ENCODE measurements at regions not wholly inside any gene's neighbourhood (a gene's known extent, or its start where the extent isn't known, plus 50 kb on each side); places are given as distances from the start of the nearest gene placed in this dataset.

- no peaks in the 10 kb centered on the region for H3K36me3 ChIP-seq
- TF ChIP-seq CTCF (IDR thresholded peaks at IDR 0.05) (no peak), POLR2A (IDR thresholded peaks at IDR 0.05) (no peak)
- no peaks in the 10 kb centered on the region for H3K27me3 ChIP-seq
- H3K27ac ChIP-seq, result no peak overlapping the region
- peaks cover 8% of the 10 kb centered on the region for H3K9me3 ChIP-seq
- intact Hi-C loops (cut with DNase I), result no loop called here
- no peak overlapping the region for H3K4me3 ChIP-seq (replicated peaks in 1 of 3)
- H3K4me1 ChIP-seq, result no peaks in the 10 kb centered on the region
- 46% methylated on average over 1 of the region's 1 CpG for WGBS, 2 donors
- DNase-seq, result no peak
These were observed 382.6 kb upstream of the CDH2 start for GRCh38 chr18:28559511-28559910.

DNA sequence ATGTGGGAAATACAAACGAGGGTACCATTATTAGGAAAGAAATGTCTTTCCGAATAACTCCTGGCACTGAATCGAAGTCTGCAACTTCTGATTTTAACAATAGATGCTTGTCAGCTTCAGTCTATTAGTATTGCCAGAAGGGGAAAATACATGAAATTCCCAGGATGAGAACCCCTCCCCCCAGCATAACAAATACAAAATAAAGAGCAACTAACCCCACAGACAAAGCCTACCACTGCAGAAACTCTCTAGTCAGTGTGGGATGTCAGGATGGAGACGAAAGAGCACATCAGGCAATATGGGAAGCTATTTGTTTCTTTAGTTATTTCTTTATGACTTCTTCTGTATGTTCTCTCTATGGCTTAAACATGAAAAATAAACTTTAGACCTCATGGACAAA is 365.0 kb upstream of the CDH2 start:
- H3K4me3 ChIP-seq (replicated peaks in 1 of 3), result no peak overlapping the region
- TF ChIP-seq POLR2A (IDR thresholded peaks at IDR 0.05) (no peak), CTCF (IDR thresholded peaks at IDR 0.05) (no peak)
- intact Hi-C loops (cut with DNase I), result no loop called here
- no peak for DNase-seq
- no peaks in the 10 kb centered on the region for H3K4me1 ChIP-seq
- H3K27ac ChIP-seq, result no peak overlapping the region
- 63 to 77% methylated on average over 4 of the region's 4 CpGs for WGBS, 2 donors
- H3K27me3 ChIP-seq, result no peaks in the 10 kb centered on the region
- no peaks in the 10 kb centered on the region for H3K9me3 ChIP-seq
- H3K36me3 ChIP-seq, result no peaks in the 10 kb centered on the region

- no peaks in the 10 kb centered on the region for H3K4me1 ChIP-seq
- no peak overlapping the region for H3K27ac ChIP-seq
- TF ChIP-seq CTCF (IDR thresholded peaks at IDR 0.05) (no peak), POLR2A (IDR thresholded peaks at IDR 0.05) (no peak)
- WGBS, 2 donors, result 30 to 34% methylated on average over 3 of the region's 3 CpGs
- DNase-seq, result no peak
- intact Hi-C loops (cut with DNase I), result no loop called here
- no peaks in the 10 kb centered on the region for H3K27me3 ChIP-seq
- H3K36me3 ChIP-seq, result no peaks in the 10 kb centered on the region
- no peak overlapping the region for H3K4me3 ChIP-seq (replicated peaks in 1 of 3)
- no peaks in the 10 kb centered on the region for H3K9me3 ChIP-seq
These were observed 364.5 kb upstream of the CDH2 start for GRCh38 chr18:28541276-28541930.

- DNase-seq, result no peak
- H3K27ac ChIP-seq, result no peak overlapping the region
- intact Hi-C loops (cut with DNase I), result no loop called here
- no peak overlapping the region for H3K4me3 ChIP-seq (replicated peaks in 1 of 3)
- no peak for TF ChIP-seq CTCF (IDR thresholded peaks at IDR 0.05)
- no peak for TF ChIP-seq POLR2A (IDR thresholded peaks at IDR 0.05)
- H3K9me3 ChIP-seq, result no peaks in the 10 kb centered on the region
- WGBS, 2 donors, result 76 to 90% methylated on average over 1 of the region's 1 CpG
- no peaks in the 10 kb centered on the region for H3K27me3 ChIP-seq
- no peaks in the 10 kb centered on the region for H3K36me3 ChIP-seq
- no peaks in the 10 kb centered on the region for H3K4me1 ChIP-seq
These were observed 352.7 kb upstream of the CDH2 start for GRCh38 chr18:28529644-28530043.

DNA sequence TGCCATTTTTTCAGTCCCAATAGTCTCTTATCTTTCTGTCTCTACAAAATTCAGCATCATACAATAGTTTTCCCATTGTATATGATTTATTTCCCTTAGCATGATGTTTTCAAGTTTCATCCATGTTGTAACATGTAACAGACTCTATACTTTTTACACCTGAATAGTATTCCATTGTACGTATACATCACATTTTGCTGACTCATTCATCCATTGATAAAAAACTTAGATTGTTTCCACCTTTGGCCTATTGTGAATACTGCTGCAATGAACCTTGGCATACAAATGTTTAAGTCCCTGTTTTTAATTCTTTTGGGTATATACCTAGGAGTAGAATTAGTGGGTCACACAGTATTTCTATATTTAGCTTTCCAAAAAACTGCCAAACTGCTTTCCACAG is 349.3 kb upstream of the CDH2 start:
- no peak overlapping the region for H3K4me3 ChIP-seq (replicated peaks in 1 of 3)
- no peaks in the 10 kb centered on the region for H3K9me3 ChIP-seq
- DNase-seq, result no peak
- no peaks in the 10 kb centered on the region for H3K4me1 ChIP-seq
- no peaks in the 10 kb centered on the region for H3K27me3 ChIP-seq
- no peaks in the 10 kb centered on the region for H3K36me3 ChIP-seq
- intact Hi-C loops (cut with DNase I), result no loop called here
- 98 to 100% methylated on average over 1 of the region's 1 CpG for WGBS, 2 donors
- no peak overlapping the region for H3K27ac ChIP-seq
- no peak for TF ChIP-seq CTCF (IDR thresholded peaks at IDR 0.05)
- no peak for TF ChIP-seq POLR2A (IDR thresholded peaks at IDR 0.05)
